Activated CD4-positive, CD25-positive, alpha-beta regulatory T cell treated with anti-CD3 and anti-CD28 coated beads, Interleukin-2, amount 50 U/mL, for 72 hours (primary cell): ENCODE measurements at regions not wholly inside any gene's neighbourhood (a gene's known extent, or its start where the extent isn't known, plus 50 kb on each side); places are given as distances from the start of the nearest gene placed in this dataset.

Source experiments
- DNase-seq: peaks from one replicate; pipeline ENCODE4 v3.0.0; 2021

DNA sequence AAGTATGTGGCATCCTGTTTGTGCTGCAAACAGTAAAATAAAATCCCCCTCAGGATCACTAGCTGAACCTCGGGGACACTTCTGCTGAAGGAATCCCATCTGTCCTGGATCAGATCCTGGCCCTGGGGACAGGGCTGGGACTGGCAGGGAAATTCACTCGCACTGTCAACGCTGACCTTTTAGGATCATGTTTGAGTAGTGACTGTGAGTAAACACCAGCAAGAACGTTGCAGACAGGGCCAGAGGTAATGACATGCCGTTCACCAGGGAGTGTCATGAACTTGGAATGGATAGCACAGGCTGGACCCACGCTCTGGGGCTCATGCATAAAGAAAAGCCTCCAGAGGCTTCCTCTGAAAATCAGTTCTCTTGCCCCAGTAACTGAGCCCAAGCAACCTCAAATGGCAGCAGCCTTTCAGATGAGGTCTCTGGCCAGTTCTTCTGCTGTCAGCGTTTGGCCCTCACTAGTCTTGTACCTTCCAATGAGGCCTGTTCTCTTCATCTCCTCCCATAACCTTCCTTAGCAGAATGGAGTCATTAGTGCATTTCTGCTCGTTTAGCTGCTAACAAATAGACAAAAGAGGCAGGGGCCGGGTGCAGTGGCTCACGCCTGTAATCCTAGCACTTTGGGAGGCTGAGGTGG, 51.0 kb upstream of the BARX2 start:
- no peak for DNase-seq

DNA sequence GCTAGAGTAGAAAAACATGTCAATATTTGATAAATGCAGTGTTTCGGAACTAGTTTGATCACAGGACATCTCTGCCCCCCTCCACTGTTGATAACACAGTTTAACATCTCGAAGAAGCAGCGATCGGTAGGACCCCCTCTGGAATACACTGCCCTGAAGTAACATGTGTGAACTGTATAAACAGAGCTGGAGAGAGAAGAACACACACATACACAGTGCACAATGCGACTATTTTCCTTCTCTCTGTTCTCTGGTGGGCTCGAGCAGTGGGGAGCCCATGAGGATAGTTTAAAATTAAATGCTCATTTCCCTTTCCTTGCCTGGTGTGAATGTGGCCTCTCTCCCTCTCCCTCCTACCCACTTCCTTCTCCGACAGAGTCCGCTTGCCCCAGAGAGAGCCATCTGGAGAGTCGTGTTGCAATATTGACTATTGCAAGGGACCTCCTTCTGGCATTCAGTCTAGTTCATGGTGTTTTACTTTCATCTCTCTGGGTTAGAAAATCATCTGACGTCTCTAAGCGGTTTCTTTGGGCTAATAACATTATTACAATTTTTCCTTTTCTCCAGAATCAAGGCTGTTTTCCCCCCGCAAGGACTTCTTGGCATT, 51.6 kb upstream of the BARX2 start:
- no peak for DNase-seq

DNA sequence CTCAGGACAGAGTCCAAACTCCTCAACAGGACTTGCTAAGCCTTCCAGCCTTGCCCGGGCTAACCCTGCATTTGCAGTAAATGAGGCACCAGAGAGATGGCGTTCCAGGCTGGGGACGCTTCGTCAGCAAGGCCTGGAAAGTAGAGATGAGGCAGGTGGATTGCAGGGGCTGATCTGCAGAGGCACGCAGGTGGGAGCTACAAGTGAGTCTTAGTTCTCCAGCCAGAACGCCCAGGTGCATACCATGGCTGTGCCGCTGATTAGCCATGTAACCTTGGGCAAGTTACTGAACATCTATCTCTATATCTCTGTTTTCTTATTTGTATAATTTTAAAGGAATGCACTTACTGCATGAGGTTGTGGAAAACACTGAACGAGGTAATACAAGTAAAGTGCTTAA, 52.7 kb upstream of the BARX2 start:
- no peak for DNase-seq

DNA sequence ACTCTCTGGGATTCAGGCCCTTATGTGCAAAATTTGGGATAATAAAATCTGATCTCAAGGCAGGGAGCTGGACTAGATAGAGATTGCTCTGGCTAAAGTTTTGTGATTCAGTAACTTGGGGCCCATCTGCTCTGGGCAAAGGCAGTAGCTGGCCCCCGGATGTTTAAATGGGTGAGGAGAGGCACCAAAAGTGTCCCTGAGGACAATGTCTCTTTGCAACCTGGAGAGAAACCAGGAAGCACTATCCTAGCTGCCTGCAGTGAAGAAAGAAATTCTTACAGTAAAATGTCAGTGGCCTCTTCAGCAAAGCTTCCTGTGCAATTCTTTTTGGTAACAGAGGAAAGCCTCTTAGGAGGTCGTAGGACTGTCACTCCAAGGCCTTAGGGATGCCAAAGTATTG, 54.6 kb upstream of the BARX2 start:
- DNase-seq, result no peak

DNA sequence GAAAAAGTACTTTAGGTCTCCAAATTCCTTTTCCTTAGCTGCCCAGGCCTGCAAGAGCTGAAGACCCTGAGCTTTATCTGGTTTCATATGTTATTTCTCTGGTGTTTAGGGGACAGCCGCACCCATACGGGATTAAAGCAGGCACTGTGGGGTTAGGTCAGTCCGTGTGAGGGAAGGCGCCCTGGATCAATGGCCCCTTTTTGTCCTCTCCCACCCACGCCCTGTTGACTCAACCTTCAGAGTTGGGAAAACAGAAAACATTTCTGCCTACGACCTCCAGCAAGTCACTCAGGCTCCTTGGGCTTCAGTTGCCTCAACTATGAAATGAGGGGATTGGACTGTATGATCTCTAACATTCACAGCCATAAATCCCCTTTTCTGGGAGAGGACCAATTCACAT, 55.2 kb upstream of the BARX2 start:
- DNase-seq, result no peak

DNA sequence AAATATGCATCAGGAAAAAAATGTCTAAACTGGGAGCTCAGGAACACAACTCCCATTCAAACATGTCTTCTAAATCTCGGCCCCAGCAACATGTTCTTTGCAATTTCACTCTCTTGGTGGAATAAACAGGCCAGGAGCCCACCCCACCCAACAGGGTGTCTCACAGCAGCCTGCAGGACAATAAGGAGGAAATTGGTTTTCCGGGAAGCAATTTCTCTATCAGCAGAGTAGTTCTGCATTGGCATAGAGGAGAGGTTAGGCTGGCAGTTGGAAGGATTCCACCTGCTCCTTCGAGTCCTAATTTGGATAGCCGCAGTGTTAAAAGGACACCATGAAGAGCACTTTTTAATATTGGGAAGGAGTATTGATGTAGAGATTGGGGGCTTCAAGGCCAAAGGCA, 55.9 kb upstream of the BARX2 start:
- DNase-seq, result no peak

DNA sequence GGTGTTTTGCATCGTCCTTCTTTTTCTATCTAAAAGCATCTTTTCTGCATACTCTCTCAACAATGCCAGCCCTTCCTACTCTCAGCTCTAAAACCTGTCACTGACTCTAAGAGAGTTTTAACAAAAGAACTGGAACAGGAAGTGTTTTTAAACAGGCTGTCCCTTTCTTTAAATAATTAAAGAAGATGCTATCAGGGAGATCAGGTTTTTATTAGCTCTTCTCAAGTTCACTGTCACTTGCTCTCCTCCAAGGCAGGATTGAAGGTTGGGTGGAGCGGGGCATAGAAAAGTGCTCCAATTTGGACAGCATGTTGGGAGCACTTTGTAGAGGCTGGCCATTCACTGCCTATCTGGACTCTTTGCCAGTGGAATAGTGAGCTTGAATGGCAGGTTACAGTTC, 56.4 kb upstream of the BARX2 start:
- DNase-seq, result no peak

DNA sequence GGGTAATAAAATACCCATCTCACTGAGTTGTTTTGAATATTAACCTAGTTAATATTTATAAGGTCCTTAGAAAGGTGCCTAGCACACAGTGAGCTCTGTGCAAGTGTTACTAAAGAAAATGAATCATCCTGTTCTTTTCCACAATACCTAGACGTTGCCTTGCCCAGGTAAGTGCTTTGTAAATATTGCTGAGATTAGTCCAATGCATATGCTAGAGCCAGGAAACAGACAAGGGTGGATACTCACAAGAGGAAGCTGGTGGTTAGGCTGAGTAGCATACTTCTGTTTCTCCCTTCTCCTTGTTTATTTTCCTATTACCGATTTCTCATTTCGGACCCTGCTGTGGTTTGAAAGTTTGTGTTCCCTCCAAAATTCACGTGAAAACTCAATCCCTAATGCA, 58.1 kb upstream of the BARX2 start:
- no peak for DNase-seq

DNA sequence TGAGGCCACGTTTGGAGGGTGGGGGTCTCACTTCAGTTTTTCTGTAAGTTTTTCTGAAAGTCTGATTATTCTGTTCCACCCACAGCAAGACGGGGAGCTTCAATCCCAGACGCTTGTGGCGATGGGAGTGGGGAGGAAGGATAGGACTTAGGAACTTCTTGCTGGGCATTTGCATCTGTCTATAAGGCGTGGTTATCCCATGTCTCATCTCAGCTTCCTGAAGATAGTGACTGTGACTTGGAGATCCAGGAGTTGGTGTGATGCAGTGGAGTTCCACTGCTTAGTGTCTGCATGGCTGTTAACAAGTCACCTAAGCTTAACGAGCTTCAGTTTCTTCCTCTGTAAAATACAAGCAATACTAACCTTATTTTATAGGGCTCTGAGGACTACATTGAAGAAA, 58.9 kb upstream of the BARX2 start:
- no peak for DNase-seq

DNA sequence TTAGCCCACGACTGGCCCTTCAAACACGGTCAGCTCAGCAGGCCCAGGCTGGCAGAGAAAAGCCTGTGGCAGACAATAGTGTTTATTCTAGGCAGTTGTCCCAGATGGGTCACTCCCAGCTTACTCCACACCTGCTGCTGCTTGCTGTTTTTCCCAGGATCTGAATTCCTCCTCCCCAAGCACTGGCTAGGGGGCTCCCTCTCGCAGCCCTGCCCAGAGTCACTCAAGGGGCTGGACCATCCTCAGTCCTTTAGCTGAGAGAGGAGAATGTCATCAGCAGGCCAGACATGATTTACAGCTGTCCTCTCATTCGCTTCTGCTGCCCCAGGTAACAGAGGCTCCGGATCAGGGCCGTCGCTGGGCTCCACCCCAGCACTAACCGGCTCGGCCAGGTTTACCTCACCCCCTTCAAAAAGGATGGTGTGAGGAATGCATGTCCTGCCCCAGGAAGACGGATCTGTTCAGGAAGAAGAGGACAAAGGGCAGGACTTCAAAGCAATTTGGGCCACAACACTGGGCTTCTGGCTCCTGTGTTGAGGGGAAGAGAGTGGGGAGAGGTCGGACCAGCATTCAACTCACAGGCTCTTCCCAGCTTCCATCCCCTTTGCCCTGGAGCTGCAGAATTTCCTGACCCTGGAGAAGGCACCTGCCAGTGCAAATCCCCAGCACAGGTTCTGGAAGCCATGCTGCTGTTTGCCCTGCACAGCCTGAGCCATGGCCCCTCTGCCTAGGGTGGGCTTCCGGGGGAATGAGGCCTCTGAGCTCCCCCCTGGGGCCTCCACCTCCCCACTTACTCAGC, 59.7 kb upstream of the BARX2 start:
- no peak for DNase-seq

DNA sequence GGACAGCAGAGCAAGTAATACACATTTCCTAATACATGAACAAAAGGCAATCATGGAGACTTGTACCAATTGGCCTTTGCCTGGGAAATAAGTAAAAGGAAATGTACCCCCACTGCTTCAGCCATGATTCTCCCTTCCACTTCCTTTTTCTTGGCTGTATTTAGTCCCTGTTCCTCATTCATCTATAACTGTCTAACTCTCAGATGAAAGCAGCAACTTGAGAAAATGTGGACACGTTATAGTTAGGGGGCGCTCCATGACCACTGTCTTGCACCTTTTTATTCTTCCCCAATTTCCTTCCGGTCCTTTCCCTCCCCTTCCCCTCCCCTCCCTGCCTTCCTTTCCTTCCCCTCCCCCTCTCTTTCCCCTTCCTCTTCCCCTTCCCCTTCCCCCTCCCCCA, 61.3 kb upstream of the BARX2 start:
- DNase-seq, result no peak

DNA sequence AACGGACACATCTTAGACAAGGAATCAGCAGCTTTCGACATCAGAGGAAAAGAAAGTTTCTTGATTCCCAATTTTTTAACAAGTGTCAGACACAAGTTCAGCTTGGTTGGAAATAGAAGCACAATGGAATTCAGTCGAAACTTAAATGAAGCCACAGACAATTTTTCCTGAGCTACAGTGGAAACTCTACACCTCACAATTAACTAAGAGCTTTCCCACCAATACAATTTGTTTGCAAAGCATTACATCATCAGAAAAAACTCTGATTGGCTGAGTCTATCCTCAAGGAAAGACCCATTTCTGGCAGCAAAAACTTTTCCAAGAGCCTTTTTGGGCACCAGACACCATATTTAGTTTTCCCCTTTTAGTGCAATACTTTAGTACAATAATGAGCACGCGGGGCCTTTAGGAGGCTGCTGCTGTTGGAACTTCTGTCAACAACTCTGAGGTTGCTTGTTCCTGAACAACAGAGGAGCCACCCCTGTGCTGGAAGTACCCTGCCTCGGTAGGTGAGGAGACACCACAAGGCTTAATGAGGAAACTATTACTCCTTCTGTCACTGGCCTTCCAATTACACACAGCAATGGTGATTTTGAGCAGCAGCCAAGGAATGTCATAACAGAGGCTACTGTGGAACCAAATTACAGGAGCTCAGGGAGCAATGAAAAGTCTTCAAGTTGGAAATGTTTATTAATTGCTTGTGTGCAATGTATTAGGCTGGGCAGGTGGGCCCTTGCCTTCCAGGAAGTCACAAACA, 61.9 kb upstream of the BARX2 start:
- DNase-seq, result no peak

DNA sequence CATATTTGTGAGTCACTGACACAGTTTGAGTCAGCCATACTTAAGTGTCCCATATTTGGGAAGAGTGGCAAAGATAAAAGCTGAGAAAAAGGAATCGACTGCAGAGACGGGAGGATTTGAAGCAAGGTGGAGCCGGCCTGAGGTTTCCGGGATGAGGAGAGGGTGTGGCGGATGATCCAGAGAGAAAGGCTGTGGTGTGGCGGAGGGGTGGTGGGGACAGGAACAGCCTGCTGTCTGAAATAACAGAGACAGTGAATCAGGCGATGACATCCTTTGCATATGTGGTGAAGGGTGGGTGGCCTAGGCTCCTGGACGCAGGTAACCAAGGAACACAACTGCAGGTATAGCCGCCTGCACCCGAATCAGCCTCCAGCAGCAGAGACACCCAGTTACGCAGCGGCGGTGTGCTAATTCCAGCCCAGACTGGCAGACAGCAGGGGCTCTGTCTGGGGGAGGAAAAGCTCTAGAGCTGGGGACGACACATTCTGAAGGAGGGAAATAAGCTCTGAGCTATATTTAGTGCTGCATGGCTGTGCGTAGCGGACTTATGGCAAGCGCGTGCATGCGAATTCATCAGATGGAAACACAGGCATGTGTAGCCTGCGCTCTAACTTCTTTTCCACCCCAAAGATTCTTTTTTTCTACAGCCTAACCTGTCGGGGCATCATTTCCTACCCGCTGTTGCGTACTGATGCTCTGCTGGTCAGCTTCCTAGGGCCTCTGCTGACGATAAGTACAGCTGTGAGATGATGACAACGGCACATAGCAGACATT, 62.7 kb upstream of the BARX2 start:
- DNase-seq, result no peak

DNA sequence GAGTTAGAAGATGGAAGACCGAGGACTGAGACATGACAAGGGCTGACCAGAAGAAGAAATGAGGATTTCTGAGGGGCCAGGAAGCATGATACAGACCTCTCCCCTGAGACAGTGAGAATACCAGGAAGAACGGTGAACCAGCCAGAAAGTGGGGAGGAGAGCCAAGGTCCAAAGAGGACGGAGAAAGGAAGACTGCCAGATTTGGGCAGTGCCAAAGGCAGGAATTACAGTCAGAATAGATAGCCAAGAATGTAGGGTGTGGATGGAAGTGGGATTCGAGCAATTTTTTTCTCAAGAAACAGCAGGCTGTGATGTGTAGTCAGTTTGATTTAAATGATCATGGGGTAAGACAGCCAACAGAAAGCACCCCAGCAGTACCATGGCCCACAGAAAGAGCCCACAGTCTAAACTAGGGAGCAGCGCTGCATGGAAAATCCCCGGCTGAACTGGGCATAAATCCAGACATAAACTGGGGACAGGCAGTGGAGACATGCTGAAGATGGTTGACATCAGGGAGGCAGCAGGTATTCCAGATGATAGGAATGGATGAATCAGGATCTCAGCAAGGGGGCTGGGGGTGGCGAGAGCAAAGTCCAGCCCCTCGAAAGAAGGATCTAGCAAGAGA, 67.3 kb upstream of the BARX2 start:
- DNase-seq, result no peak

DNA sequence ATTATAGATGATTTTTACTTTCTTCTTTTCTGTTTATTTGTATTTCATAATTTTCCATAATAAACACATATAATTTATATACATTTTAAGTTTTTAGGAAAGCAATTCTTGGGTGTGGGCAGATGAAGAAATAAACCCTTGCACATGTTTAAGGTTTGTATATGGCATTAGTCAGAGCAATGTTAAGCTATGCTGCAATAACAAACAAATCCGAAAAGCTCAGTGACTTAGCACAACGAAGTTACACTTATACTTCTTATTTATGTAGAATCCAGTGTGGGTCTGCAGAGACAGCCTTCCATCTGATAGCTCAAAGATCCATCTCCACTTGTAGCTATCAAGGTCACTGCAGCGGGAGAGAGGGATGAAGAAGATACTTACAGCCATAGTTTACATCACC, 68.5 kb upstream of the BARX2 start:
- no peak for DNase-seq

DNA sequence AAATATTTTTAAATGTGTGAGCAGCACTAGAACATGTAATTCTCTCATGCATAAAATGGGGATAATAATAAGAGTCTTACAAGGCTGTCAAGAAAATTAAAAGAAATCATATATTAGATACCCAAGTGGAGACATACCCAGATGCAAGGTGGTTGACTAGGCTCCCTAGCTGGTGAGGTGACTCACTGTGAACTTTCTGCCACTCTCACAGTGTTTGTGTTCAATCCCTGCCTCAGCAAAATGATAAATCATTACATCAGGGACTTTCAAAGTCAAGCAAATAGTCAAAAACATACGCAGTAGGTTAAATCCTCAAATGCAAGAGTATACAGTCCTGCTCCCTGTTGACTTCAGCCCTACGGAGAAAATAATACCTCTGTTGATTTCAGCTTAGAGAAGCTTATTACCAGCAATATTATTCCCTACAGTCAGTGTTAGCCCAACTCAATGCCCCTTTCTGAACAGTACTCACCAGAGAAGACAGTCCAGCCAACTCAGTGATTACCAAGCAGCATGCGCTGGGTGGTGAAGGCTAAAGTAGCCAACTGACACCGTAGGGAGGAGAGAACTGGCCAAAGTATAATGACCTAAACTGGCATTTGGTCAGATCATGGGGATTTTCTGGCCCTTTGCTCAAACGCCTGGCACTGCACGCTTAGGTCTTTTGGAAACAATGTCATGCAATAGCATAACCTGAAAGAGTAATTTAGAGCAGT, 73.1 kb upstream of the BARX2 start:
- no peak for DNase-seq

DNA sequence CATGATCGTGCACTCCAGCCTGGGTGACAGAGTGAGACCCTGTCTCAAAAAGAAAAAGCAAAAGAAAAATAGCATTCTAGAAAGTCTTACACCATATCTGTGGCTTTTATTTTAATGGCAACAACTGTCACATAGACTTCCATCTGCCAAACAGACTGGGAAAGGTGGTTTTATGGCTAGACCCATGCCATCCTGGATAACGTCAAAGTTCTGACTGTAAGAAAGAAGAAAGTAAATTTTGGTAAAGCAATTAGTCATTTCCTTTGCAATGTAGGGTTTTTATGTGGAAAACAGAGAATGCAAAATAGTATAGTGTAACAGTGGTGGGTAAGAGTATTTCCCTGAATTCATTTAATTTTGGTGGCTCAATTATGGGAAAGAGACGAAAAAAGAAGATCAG, 75.5 kb upstream of the BARX2 start:
- DNase-seq, result no peak

DNA sequence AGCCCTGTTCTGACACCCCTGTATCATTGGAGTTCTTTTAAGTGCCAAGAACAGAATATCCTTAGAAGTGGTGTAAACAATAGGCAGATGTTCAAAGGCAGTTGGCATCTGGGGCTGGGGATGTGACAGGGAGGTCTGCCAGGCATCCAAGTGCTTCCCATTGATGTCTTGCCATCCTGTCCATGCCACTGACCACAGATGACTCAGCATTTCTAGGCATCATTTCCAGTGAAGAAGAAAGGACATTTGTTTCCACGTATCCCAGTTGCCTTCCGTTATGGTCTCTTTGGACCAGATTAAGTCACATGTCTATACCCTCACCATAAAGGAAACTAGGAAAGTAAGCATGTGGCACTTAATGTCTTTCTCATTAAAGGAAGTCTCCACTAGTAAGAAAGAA, 76.7 kb upstream of the BARX2 start:
- DNase-seq, result no peak

DNA sequence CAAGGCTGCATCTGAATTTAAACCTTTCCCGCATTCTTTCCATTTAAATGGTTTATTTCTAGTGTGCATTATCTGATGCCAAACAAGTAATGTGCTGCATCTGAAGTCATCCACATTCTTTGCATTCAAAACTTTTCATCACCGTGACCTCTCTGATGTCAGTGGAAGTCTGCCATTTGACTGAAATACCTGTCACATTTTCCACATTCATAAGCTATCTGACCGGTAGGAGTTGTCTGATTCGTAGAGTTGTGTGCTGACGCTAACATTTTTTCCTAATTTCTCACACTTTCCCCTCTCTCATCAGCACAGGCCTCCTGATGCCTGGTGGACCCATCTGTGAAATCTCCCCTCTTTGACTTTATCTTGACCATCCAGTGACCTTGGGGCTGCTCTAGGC, 79.9 kb upstream of the BARX2 start:
- no peak for DNase-seq

DNA sequence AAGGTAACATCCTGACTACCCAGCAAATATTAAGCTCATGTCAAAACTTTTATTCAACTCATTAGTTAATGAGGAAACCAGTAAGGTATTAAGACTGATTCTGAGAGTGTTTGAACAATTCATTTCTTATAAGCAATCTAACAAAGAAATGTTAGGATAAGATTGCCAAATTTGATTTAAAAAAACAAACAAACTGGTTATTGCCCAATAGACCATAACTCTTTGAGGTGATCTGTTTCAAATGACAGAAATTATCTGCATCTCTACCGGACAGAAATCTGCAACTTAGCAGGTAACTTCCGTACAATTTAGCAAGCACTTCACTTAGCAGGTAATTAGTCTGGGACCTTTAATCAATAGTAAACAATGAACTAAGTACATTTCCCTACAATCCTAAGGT, 82.9 kb upstream of the BARX2 start:
- no peak for DNase-seq

DNA sequence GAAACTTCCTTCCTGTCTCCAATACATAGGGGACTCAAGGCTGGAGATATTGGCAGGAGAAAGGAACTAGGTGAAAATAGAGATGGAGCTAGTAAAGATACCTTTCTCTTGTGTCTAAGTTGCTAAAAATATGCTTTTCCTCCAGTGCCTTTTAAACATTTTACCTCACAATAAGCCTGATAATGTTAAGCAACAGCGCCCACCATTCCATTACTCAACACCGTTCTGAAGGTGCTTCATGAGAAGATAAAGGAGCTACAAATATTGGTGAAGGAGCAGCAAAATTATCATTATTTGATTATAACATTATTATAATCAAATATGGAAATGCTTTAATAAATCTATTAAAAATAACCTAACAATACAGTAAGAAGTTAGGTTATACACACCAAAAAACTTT, 83.6 kb upstream of the BARX2 start:
- DNase-seq, result no peak

DNA sequence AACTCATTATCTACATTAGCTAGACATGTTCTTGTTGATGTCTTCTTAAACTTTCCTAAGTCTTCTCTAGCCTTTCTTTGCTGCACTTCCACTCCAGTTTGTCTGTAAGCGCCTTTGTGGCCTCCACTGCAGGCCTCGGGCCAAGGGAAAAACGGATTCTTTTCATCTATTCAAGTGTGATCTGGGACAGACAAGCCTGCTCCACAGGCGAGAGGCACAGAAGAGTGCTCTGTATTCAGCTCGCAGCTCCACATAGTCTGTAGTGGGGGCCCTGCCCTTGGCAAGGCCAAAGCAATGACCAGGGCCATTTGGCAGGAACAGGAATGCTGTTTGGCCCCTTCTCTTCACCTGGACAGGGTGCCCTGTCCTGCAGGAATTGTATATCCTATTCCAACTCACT, 84.1 kb upstream of the BARX2 start:
- no peak for DNase-seq
